VCaP (cell line): ENCODE measurements at regions not wholly inside any gene's neighbourhood (a gene's known extent, or its start where the extent isn't known, plus 50 kb on each side); places are given as distances from the start of the nearest gene placed in this dataset.

ENCODE experiments used
- H3K27ac ChIP-seq: fragments of 450-650 bp; 2 replicates; pipeline ENCODE4 v1.5.1; 2017
- CTCF ChIP-seq: fragments of 450-650 bp; conservative IDR thresholded peaks from 2 replicates; pipeline ENCODE4 v1.5.1; 2017; ENCODE audit warnings: mild to moderate bottlenecking, moderate library complexity

DNA sequence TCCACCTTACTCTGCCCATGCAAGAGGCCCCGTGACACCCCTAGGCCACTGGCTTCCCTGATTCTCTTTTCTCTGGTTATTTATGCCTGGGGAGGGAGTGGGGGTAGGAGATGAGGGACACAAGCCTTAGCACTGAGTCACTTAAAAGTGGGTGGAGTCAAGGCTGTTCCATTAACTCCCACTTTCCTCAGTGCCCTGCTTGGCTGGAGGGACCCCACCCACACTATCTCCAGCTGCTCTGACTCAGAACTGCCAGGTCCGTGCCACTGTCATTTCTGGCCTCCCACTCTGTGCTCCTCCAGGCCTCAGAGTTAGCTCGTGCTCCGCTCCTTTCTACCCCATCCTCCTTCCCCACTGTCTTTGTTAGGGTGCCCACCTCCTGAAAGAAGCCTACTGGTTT lies 113.4 kb upstream of the UQCRFS1 start:
- no peak overlapping the region for H3K27ac ChIP-seq
- TF ChIP-seq CTCF, result no peak

DNA sequence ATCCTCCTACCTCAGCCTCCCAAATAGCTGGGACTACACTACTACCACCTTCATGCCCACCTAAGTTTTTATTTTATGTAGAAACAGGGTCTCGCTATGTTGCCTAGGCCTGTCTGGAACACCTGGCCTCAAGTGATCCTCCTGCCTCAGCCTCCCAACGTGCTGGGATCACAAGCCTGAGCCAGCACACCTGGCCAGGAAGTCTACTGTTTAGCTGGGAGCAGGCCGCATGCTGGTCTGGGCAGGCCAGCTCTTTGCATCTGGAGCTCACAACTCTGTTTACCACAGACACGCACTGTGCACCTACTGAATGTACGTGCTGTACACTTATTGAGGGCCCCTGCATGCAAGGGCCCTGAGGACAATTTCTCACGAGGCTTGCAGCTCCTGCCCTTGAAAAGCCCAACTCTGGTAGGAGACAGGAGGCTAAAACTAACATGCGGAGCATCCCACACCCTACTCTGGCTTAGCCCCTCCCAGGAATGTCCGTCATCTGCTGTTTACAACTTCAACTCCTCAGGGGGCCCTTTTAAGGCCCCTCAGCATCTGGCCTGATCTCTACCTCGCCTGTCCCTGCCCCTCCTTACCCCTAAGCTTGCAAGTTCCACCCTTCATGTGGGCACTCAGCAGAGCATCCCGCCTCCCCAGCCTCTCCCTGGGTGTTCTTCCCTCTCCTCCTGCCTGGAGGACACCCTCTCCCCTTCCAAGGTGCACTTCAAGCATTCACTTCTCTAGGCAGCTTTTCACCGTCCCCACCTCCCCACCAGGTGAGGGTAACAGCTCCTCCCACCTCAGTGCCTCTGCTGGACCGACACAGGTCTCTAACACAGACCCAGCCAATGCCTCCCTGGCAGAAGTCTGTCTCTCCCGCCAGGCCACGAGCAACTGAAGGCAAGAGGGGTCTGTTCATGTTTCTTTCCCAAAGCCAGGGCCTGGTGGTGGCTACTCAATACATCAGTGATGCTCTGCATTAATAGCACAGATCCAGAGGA lies 114.2 kb upstream of the UQCRFS1 start:
- no peak for TF ChIP-seq CTCF
- H3K27ac ChIP-seq, result no peak overlapping the region

DNA sequence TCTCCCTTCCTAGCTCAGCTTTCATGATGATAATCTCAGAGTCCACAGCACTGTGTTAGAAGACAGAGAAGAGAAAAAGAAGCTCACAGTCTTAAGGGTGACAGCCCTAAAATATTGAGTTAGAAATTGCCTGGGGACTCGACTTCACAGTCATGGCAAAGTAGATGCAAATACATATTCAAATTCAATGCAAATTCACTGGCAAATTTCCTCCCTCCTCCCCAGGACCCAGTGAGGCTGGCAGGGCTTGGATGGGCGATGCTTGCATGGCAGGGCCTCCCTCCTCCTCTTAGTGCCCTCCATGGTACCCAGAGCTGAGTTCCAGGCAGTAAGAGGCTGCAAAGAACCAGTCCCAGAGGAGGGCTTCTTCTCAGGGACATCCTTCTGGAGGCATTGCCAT lies 115.6 kb upstream of the UQCRFS1 start:
- no peak for TF ChIP-seq CTCF
- H3K27ac ChIP-seq, result no peak overlapping the region

DNA sequence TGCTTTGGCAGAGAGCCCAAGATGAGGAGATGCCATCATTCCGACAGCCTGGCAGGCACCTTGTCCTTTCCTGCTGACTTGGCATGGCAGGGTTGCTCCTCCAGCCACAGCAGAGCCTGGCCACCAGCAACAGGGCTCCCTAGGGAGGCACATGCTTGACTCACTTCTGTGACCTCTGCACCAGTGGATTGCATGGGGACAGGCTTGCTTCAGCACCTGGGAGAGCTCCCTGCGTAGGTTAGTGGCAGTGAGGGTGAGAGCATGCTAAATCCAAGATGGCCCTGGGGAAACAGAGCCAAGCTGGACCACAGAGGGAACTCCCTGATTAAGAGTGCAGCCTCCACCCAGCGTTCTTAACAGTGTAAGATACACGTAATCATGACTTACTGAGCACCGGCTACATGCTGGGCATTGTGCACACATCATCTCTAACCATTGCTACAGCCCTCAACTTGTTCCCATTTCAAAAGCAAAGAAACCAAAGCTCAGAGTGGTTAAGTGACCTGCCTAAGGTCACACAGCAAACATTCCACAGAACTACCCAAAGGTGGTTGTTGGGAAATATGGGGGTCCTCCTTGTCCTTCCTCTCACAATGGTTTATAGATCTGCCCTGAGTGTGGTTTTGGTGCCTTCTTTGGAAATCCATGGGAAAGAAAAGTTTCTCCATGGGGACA lies 116.6 kb upstream of the UQCRFS1 start:
- H3K27ac ChIP-seq, result no peak overlapping the region
- TF ChIP-seq CTCF, result no peak

GRCh38 chr19:29336425-29336824 lies 123.5 kb upstream of the UQCRFS1 start:
- TF ChIP-seq CTCF, result no peak
- H3K27ac ChIP-seq, result no peak overlapping the region

DNA sequence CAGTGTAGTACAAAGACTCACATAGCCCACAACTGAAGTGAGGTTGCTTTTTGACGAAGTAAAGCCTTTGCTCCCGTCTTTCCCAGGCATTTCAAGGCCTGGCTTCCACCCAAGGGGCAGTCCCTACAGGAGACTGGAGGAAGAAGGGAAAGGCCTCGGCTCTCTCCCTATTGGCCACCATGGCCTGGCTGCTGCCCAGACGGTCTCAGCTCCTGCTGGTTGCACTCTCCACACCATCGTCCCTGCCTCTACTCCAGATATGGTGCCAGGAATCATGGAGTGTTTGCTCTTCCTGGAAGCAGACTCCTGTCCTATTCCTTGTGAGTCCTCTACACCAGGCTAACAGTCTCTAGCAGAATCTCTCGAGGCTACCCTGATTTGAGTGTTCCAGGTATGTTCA lies 124.1 kb upstream of the UQCRFS1 start:
- TF ChIP-seq CTCF, result no peak
- no peak overlapping the region for H3K27ac ChIP-seq

- TF ChIP-seq CTCF, result no peak
- no peak overlapping the region for H3K27ac ChIP-seq
These were observed 125.5 kb upstream of the UQCRFS1 start for GRCh38 chr19:29338480-29338879.
